Adrenal gland (tissue), 5 donors: ENCODE measurements at regions not wholly inside any gene's neighbourhood (a gene's known extent, or its start where the extent isn't known, plus 50 kb on each side); places are given as distances from the start of the nearest gene placed in this dataset.

Source experiments
- POLR2A ChIP-seq, 2 donors: fragments of 450-650 bp; IDR thresholded peaks; one replicate each; pipeline ENCODE4 v1.6.1; 2017; ENCODE audit warnings: antibody characterized with exemption in 2 of 2, mild to moderate bottlenecking in 2 of 2, moderate library complexity in 1 of 2
- TF ChIP-seq, protein P1 (sequence below), 6 experiments: fragments of 450-650 bp in 4 of 6; fragments of 200-600 bp in 2 of 6; sonication (generic) in 1 of 6; IDR thresholded peaks; 1 replicate in 5 of 6; 2 replicates in 1 of 6; pipeline versions ENCODE4 v1.5.1 to v1.8.0; 2016 to 2021; ENCODE audit warnings: antibody characterized with exemption in 6 of 6, mild to moderate bottlenecking in 2 of 6, moderate library complexity in 1 of 6
- donor health status: DM: no; HTN: no; CAD: no.

DNA sequence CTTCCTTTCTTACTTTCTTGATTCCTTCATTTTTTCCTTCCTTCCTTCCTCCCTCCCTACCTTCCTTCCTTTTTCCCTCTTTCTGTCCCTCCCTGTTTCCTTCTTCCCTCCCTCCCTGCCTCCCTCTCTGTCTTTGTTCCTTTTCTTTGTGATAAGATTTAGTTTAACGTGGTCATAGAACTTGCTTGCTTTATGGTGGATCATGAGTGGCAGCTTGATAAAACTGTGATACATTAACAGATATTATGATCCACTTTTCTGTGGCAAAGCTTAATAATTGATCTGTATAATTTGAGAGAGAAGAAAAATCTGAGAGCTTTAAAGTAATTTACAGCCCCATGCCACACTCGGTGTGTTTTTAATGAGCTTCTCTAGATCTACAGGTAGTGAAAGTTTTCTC, 280.5 kb downstream of the RNF144B start:
- no peak for TF ChIP-seq POLR2A (IDR thresholded peaks at IDR 0.05)
- TF ChIP-seq, protein P1, sequence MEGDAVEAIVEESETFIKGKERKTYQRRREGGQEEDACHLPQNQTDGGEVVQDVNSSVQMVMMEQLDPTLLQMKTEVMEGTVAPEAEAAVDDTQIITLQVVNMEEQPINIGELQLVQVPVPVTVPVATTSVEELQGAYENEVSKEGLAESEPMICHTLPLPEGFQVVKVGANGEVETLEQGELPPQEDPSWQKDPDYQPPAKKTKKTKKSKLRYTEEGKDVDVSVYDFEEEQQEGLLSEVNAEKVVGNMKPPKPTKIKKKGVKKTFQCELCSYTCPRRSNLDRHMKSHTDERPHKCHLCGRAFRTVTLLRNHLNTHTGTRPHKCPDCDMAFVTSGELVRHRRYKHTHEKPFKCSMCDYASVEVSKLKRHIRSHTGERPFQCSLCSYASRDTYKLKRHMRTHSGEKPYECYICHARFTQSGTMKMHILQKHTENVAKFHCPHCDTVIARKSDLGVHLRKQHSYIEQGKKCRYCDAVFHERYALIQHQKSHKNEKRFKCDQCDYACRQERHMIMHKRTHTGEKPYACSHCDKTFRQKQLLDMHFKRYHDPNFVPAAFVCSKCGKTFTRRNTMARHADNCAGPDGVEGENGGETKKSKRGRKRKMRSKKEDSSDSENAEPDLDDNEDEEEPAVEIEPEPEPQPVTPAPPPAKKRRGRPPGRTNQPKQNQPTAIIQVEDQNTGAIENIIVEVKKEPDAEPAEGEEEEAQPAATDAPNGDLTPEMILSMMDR (IDR thresholded peaks at IDR 0.05), result no peak
